GM23338 (cell line): ENCODE measurements at regions not wholly inside any gene's neighbourhood (a gene's known extent, or its start where the extent isn't known, plus 50 kb on each side); places are given as distances from the start of the nearest gene placed in this dataset.

Experiments
- CREB1 ChIP-seq: fragments of 250-450 bp; sonication (Bioruptor Pico); IDR thresholded peaks from 2 replicates; pipeline ENCODE4 v1.5.0; 2020; ENCODE audit warnings: low read depth, mild to moderate bottlenecking, moderate library complexity
- EZH2 ChIP-seq: fragments of 200-600 bp; sonication (generic); IDR thresholded peaks from one replicate; pipeline ENCODE4 v1.8.0; 2017; ENCODE audit warnings: antibody characterized with exemption, mild to moderate bottlenecking, low read depth; ENCODE audit not compliant: unreplicated experiment
- EZH2phosphoT487 ChIP-seq: fragments of 200-600 bp; sonication (generic); IDR thresholded peaks from one replicate; pipeline ENCODE4 v1.8.1; 2018; ENCODE audit warnings: antibody characterized with exemption; ENCODE audit not compliant: unreplicated experiment
- JUNB ChIP-seq: IDR thresholded peaks from one replicate; pipeline ENCODE4 v1.6.1; 2016; ENCODE audit warnings: antibody characterized with exemption; ENCODE audit not compliant: unreplicated experiment
- NANOG ChIP-seq: IDR thresholded peaks from 2 replicates; pipeline ENCODE4 v1.6.1; 2016; ENCODE audit warnings: antibody characterized with exemption, borderline replicate concordance
- POLR2AphosphoS5 ChIP-seq: IDR thresholded peaks from 2 replicates; pipeline ENCODE4 v1.6.1; 2016; ENCODE audit warnings: antibody characterized with exemption, low read depth
- STAT1 ChIP-seq: IDR thresholded peaks from one replicate; pipeline ENCODE4 v1.6.1; 2016; ENCODE audit warnings: antibody characterized with exemption; ENCODE audit not compliant: unreplicated experiment
- ZNF331 ChIP-seq: fragments of 250-450 bp; sonication (Bioruptor Pico); IDR thresholded peaks from 2 replicates; pipeline ENCODE4 v1.5.0; 2020; ENCODE audit warnings: low read depth, mild to moderate bottlenecking, moderate library complexity
- TF ChIP-seq, protein P1 (sequence below): IDR thresholded peaks from one replicate; pipeline ENCODE4 v1.6.1; 2018; ENCODE audit warnings: antibody characterized with exemption; ENCODE audit not compliant: unreplicated experiment
- TF ChIP-seq, protein P2 (sequence below), 2 experiments: fragments of 200-600 bp in 1 of 2; sonication (generic) in 1 of 2; conservative IDR thresholded peaks; 2 replicates each; pipeline versions ENCODE4 v1.5.1 to v1.6.1; 2016 to 2017; ENCODE audit warnings: antibody characterized with exemption in 2 of 2, low read depth in 2 of 2, mild to moderate bottlenecking in 2 of 2, moderate library complexity in 1 of 2
- TF ChIP-seq, protein P3 (sequence below): IDR thresholded peaks from 2 replicates; pipeline ENCODE4 v1.6.1; 2016; ENCODE audit warnings: antibody characterized with exemption

DNA sequence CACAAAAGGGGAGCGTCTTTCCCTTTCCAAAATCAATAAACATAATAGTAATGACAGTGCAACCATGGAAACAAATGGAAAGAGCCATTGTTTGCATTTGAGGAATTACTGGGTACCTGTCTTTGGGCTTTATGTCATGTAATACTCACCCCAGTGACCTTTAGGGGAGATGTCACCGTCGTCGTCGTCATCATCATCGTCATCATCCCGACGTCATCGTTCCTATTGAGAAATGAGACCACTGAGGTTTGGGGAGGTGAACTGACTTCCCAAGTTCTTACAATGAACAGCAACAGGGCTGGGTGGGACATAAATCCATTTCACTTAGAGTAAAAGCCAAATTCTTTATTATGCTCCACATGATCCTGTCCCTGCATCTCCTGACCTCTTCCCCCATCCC is 168.9 kb upstream of the KAZN start:
- TF ChIP-seq, protein P1, sequence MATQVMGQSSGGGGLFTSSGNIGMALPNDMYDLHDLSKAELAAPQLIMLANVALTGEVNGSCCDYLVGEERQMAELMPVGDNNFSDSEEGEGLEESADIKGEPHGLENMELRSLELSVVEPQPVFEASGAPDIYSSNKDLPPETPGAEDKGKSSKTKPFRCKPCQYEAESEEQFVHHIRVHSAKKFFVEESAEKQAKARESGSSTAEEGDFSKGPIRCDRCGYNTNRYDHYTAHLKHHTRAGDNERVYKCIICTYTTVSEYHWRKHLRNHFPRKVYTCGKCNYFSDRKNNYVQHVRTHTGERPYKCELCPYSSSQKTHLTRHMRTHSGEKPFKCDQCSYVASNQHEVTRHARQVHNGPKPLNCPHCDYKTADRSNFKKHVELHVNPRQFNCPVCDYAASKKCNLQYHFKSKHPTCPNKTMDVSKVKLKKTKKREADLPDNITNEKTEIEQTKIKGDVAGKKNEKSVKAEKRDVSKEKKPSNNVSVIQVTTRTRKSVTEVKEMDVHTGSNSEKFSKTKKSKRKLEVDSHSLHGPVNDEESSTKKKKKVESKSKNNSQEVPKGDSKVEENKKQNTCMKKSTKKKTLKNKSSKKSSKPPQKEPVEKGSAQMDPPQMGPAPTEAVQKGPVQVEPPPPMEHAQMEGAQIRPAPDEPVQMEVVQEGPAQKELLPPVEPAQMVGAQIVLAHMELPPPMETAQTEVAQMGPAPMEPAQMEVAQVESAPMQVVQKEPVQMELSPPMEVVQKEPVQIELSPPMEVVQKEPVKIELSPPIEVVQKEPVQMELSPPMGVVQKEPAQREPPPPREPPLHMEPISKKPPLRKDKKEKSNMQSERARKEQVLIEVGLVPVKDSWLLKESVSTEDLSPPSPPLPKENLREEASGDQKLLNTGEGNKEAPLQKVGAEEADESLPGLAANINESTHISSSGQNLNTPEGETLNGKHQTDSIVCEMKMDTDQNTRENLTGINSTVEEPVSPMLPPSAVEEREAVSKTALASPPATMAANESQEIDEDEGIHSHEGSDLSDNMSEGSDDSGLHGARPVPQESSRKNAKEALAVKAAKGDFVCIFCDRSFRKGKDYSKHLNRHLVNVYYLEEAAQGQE = no peak
- TF ChIP-seq CREB1 (CRISPR knock-in tag) = no peak
- no peak for TF ChIP-seq NANOG
- TF ChIP-seq, protein P2, sequence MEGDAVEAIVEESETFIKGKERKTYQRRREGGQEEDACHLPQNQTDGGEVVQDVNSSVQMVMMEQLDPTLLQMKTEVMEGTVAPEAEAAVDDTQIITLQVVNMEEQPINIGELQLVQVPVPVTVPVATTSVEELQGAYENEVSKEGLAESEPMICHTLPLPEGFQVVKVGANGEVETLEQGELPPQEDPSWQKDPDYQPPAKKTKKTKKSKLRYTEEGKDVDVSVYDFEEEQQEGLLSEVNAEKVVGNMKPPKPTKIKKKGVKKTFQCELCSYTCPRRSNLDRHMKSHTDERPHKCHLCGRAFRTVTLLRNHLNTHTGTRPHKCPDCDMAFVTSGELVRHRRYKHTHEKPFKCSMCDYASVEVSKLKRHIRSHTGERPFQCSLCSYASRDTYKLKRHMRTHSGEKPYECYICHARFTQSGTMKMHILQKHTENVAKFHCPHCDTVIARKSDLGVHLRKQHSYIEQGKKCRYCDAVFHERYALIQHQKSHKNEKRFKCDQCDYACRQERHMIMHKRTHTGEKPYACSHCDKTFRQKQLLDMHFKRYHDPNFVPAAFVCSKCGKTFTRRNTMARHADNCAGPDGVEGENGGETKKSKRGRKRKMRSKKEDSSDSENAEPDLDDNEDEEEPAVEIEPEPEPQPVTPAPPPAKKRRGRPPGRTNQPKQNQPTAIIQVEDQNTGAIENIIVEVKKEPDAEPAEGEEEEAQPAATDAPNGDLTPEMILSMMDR (conservative IDR thresholded peaks at IDR 0.05; ENCODE audit: low read depth in 2 of 2) = no peak
- no peak for TF ChIP-seq EZH2phosphoT487
- TF ChIP-seq POLR2AphosphoS5 = no peak
- TF ChIP-seq EZH2 = no peak
- TF ChIP-seq, protein P3, sequence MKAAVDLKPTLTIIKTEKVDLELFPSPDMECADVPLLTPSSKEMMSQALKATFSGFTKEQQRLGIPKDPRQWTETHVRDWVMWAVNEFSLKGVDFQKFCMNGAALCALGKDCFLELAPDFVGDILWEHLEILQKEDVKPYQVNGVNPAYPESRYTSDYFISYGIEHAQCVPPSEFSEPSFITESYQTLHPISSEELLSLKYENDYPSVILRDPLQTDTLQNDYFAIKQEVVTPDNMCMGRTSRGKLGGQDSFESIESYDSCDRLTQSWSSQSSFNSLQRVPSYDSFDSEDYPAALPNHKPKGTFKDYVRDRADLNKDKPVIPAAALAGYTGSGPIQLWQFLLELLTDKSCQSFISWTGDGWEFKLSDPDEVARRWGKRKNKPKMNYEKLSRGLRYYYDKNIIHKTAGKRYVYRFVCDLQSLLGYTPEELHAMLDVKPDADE = no peak
- TF ChIP-seq JUNB = no peak
- no peak for TF ChIP-seq STAT1
- no peak for TF ChIP-seq ZNF331 (CRISPR knock-in tag)
